Neural progenitor cell (in vitro differentiated cells): ENCODE measurements at regions not wholly inside any gene's neighbourhood (a gene's known extent, or its start where the extent isn't known, plus 50 kb on each side); places are given as distances from the start of the nearest gene placed in this dataset.

Experiments used
- EZH2phosphoT487 ChIP-seq: fragments of 200-600 bp; sonication (generic); IDR thresholded peaks from 2 replicates; pipeline ENCODE4 v1.6.1; 2017; ENCODE audit warnings: antibody characterized with exemption
- TF ChIP-seq, protein P1 (sequence below): fragments of 200-600 bp; sonication (generic); IDR thresholded peaks from 2 replicates; pipeline ENCODE4 v1.5.1; 2017; ENCODE audit warnings: antibody characterized with exemption, mild to moderate bottlenecking

DNA sequence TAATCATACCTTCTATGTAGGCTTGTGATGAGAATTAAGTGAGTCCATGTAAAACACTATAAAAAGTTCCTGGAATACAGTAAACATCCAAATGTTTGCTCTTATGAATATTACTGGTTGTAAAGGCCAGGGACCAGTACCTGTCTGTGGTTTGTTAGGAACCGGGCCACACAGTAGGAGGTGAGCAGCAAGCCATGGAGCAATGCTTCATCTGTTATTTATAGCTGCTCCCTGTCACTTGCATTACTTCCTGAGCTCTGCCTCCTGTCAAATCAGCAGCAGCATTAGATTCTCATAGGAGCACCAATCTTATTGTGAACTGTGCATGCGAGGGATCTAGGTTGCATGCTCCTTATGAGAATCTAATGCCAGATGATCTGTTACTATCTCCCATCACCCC is 662.0 kb upstream of the ANKRD30A start:
- TF ChIP-seq, protein P1, sequence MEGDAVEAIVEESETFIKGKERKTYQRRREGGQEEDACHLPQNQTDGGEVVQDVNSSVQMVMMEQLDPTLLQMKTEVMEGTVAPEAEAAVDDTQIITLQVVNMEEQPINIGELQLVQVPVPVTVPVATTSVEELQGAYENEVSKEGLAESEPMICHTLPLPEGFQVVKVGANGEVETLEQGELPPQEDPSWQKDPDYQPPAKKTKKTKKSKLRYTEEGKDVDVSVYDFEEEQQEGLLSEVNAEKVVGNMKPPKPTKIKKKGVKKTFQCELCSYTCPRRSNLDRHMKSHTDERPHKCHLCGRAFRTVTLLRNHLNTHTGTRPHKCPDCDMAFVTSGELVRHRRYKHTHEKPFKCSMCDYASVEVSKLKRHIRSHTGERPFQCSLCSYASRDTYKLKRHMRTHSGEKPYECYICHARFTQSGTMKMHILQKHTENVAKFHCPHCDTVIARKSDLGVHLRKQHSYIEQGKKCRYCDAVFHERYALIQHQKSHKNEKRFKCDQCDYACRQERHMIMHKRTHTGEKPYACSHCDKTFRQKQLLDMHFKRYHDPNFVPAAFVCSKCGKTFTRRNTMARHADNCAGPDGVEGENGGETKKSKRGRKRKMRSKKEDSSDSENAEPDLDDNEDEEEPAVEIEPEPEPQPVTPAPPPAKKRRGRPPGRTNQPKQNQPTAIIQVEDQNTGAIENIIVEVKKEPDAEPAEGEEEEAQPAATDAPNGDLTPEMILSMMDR: no peak
- no peak for TF ChIP-seq EZH2phosphoT487
